Ovary (tissue), 3 donors: ENCODE measurements at regions not wholly inside any gene's neighbourhood (a gene's known extent, or its start where the extent isn't known, plus 50 kb on each side); places are given as distances from the start of the nearest gene placed in this dataset.

ENCODE experiments used
- CTCF ChIP-seq, 3 donors: fragments of 450-650 bp in 2 of 3; fragments of 200-600 bp in 1 of 3; IDR thresholded peaks; one replicate each; pipeline versions ENCODE4 v1.5.1 to v1.8.0; 2016 to 2022; ENCODE audit warnings: antibody characterized with exemption in 3 of 3, mild to moderate bottlenecking in 1 of 3
- EP300 ChIP-seq: sonication (generic); formaldehyde crosslinking; IDR thresholded peaks from one replicate; pipeline ENCODE4 v1.6.1; 2017; ENCODE audit warnings: antibody characterized with exemption
- POLR2A ChIP-seq: fragments of 450-650 bp; IDR thresholded peaks from one replicate; pipeline ENCODE4 v1.6.1; 2017; ENCODE audit warnings: antibody characterized with exemption, mild to moderate bottlenecking, moderate library complexity
- donor health status: DM: no; HTN: no; CAD: no.

GRCh38 chr3:161745741-161746140 is 249.1 kb downstream of the OTOL1 start:
- no peak for TF ChIP-seq CTCF (IDR thresholded peaks at IDR 0.05)
- TF ChIP-seq POLR2A, result no peak
- TF ChIP-seq EP300, result no peak
